ENCODE measurements at regions not wholly inside any gene's neighbourhood (a gene's known extent, or its start where the extent isn't known, plus 50 kb on each side); places are given as distances from the start of the nearest gene placed in this dataset.

- Histone ChIP-seq H3K36me3 (no peaks in the 10 kb centered on the region), H3K27ac (no peak overlapping the region), H3K4me1 (ENCODE audit: control insufficient read depth in 1 of 2, low read depth in 2 of 2) (no peaks in the 10 kb centered on the region), H3K4me3 (no peak overlapping the region), H3K27me3 (replicated peaks; ENCODE audit: insufficient read depth) (no peaks in the 10 kb centered on the region), H3K9me3 (no peaks in the 10 kb centered on the region)
- ATAC-seq (ENCODE audit: insufficient number of reproducible peaks, low FRiP score, low read depth), result no peak
- no peak for TF ChIP-seq CTCF (IDR thresholded peaks at IDR 0.05)
- no peak for DNase-seq (ENCODE audit: low spot score)
These were observed 334.5 kb upstream of the EMCN start for GRCh38 chr4:100852326-100852725.

GRCh38 chr4:100849319-100849718 is 331.5 kb upstream of the EMCN start:
- ATAC-seq (ENCODE audit: insufficient number of reproducible peaks, low FRiP score, low read depth) (no peak), DNase-seq (ENCODE audit: low spot score) (no peak)
- no peak for TF ChIP-seq CTCF (IDR thresholded peaks at IDR 0.05)
- Histone ChIP-seq H3K27me3 (replicated peaks; ENCODE audit: insufficient read depth) (no peaks in the 10 kb centered on the region), H3K9me3 (no peaks in the 10 kb centered on the region), H3K4me1 (ENCODE audit: control insufficient read depth in 1 of 2, low read depth in 2 of 2) (no peaks in the 10 kb centered on the region), H3K27ac (no peak overlapping the region), H3K4me3 (no peak overlapping the region), H3K36me3 (no peaks in the 10 kb centered on the region)

- ATAC-seq (ENCODE audit: insufficient number of reproducible peaks, low FRiP score, low read depth) (no peak), DNase-seq (ENCODE audit: low spot score) (no peak)
- H3K27me3 ChIP-seq (replicated peaks; ENCODE audit: insufficient read depth), result no peaks in the 10 kb centered on the region
- H3K4me3 ChIP-seq, result no peak overlapping the region
- H3K9me3 ChIP-seq, result no peaks in the 10 kb centered on the region
- no peak overlapping the region for H3K27ac ChIP-seq
- TF ChIP-seq CTCF (IDR thresholded peaks at IDR 0.05), result no peak
- H3K4me1 ChIP-seq (ENCODE audit: control insufficient read depth in 1 of 2, low read depth in 2 of 2), result no peaks in the 10 kb centered on the region
- H3K36me3 ChIP-seq, result no peaks in the 10 kb centered on the region
These were observed 331.0 kb upstream of the EMCN start for GRCh38 chr4:100848841-100849240.

GRCh38 chr4:100843910-100844309 is 326.1 kb upstream of the EMCN start:
- Histone ChIP-seq H3K4me3 (no peak overlapping the region), H3K27ac (no peak overlapping the region), H3K27me3 (replicated peaks; ENCODE audit: insufficient read depth) (no peaks in the 10 kb centered on the region), H3K36me3 (no peaks in the 10 kb centered on the region), H3K9me3 (no peaks in the 10 kb centered on the region), H3K4me1 (ENCODE audit: control insufficient read depth in 1 of 2, low read depth in 2 of 2) (no peaks in the 10 kb centered on the region)
- no peak for ATAC-seq (ENCODE audit: insufficient number of reproducible peaks, low FRiP score, low read depth)
- TF ChIP-seq CTCF (IDR thresholded peaks at IDR 0.05), result no peak
- no peak for DNase-seq (ENCODE audit: low spot score)

- H3K27ac ChIP-seq, result no peak overlapping the region
- H3K9me3 ChIP-seq, result no peaks in the 10 kb centered on the region
- no peaks in the 10 kb centered on the region for H3K4me1 ChIP-seq (ENCODE audit: control insufficient read depth in 1 of 2, low read depth in 2 of 2)
- ATAC-seq (ENCODE audit: insufficient number of reproducible peaks, low FRiP score, low read depth) (no peak), DNase-seq (ENCODE audit: low spot score) (no peak)
- no peaks in the 10 kb centered on the region for H3K36me3 ChIP-seq
- TF ChIP-seq CTCF (IDR thresholded peaks at IDR 0.05), result no peak
- H3K4me3 ChIP-seq, result no peak overlapping the region
- no peaks in the 10 kb centered on the region for H3K27me3 ChIP-seq (replicated peaks; ENCODE audit: insufficient read depth)
These were observed 325.0 kb upstream of the EMCN start for GRCh38 chr4:100842856-100843255.

Data from thoracic aorta (tissue), 2 donors.